Mucosa of descending colon (tissue), 3 donors: ENCODE measurements at regions not wholly inside any gene's neighbourhood (a gene's known extent, or its start where the extent isn't known, plus 50 kb on each side); places are given as distances from the start of the nearest gene placed in this dataset.
"Not testable (repeated sequence)": the region's sequence is repeated elsewhere in the genome, so short reads cannot be mapped to it uniquely, and the experiment has no call there.

Experiments used
- ATAC-seq: fragments of 200-7000 bp; cut with Tn5 transposase; one replicate; pipeline ENCODE4 v1.9.1; 2020; ENCODE audit warnings: mild to moderate bottlenecking, moderate library complexity
- DNase-seq, 3 donors: peaks; one replicate each; pipeline ENCODE4 v3.0.0-alpha.2; 2020
- H3K36me3 ChIP-seq: fragments of 200-600 bp; one replicate; pipeline ENCODE4 v1.8.0; 2021; ENCODE audit warnings: low read depth, mild to moderate bottlenecking
- H3K4me1 ChIP-seq: fragments of 200-600 bp; one replicate; pipeline ENCODE4 v1.8.0; 2021; ENCODE audit warnings: low read depth, mild to moderate bottlenecking
- H3K4me3 ChIP-seq: fragments of 200-600 bp; one replicate; pipeline ENCODE4 v1.8.0; 2021; ENCODE audit warnings: mild to moderate bottlenecking
- H3K9me3 ChIP-seq: fragments of 200-600 bp; one replicate; pipeline ENCODE4 v1.8.0; 2021; ENCODE audit warnings: mild to moderate bottlenecking
- intact Hi-C, 2 donors: fragments of 100-400 bp; cut with DNase I in 1 of 2; cut with micrococcal nuclease in 1 of 2; formaldehyde crosslinking; loops; one replicate each; pipeline versions ENCODE4 v1.11.0 to v1.11.1; 2022; cut with DNase I, micrococcal nuclease
- TF ChIP-seq, protein P1 (sequence below): fragments of 200-600 bp; IDR thresholded peaks from one replicate; pipeline ENCODE4 v1.8.0; 2022; ENCODE audit warnings: antibody characterized with exemption, mild to moderate bottlenecking
- donor health status: DM: no; HTN: no; CAD: no; lungs with moderate emphysema.
- donor health status: DM: no; HTN: no; CAD: no.
- donor health status: DM: no; HTN: yes; CAD: no.

DNA sequence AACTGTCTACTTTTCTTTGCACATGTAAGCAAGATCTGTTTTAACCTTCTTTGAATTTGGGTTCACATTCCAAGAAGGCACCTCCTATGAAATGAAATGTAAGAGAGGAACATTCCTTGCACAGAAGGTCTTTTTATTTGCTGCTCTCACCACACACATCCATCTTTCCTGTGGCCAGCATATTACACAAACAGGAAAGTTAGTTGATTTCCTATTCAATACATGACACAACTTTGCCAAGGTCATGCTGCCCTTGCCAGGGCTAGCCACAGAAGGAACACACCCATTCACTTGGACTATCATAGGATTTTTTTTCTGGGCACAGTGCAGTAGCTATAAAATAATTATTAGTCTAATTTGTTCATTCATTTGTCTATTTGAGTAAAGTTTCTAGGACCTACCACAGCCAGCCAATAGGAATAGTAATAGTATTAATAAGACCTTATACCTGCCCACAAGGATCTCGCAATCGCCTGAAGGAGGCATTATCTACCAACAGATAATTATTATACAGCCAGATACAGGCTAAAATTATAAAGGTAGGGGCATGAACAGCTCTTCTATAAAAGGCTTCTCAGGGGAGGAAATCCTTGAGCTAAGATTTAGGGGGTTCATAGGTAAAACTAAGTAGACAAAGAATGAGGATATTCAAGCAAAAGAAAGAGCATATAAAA, 78.1 kb upstream of the NREP start:
- H3K4me1 ChIP-seq, result no peaks in the 10 kb centered on the region
- no peaks in the 10 kb centered on the region for H3K9me3 ChIP-seq
- DNase-seq, result no peak
- H3K4me3 ChIP-seq, result no peak overlapping the region
- H3K36me3 ChIP-seq, result no peaks in the 10 kb centered on the region
- TF ChIP-seq, protein P1, sequence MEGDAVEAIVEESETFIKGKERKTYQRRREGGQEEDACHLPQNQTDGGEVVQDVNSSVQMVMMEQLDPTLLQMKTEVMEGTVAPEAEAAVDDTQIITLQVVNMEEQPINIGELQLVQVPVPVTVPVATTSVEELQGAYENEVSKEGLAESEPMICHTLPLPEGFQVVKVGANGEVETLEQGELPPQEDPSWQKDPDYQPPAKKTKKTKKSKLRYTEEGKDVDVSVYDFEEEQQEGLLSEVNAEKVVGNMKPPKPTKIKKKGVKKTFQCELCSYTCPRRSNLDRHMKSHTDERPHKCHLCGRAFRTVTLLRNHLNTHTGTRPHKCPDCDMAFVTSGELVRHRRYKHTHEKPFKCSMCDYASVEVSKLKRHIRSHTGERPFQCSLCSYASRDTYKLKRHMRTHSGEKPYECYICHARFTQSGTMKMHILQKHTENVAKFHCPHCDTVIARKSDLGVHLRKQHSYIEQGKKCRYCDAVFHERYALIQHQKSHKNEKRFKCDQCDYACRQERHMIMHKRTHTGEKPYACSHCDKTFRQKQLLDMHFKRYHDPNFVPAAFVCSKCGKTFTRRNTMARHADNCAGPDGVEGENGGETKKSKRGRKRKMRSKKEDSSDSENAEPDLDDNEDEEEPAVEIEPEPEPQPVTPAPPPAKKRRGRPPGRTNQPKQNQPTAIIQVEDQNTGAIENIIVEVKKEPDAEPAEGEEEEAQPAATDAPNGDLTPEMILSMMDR, result no peak
- intact Hi-C loops, result no loop called here
- ATAC-seq, result no peak

DNA sequence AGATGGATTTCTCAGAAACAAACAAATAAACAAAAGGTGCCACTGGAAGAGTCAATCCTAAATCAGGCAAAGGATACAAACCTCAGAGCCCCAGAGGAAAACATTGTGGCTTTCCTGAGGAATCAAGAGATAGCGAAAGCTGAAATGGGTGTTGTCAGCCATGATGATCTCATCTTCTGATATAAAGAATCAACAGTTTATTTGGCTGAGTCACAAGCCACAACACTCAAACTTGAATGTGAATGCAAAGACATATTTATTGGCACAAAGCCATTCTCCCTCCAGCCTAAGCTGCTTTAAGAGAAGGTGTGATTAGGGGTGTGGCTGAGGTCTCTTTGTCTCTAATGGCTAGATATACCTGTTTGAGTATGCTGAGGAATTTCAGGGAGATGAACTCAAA, 73.3 kb upstream of the NREP start:
- DNase-seq (no peak), ATAC-seq (no peak)
- H3K36me3 ChIP-seq, result no peaks in the 10 kb centered on the region
- intact Hi-C loops, result no loop called here
- no peaks in the 10 kb centered on the region for H3K4me1 ChIP-seq
- TF ChIP-seq, protein P1, result no peak
- H3K4me3 ChIP-seq, result no peak overlapping the region
- no peaks in the 10 kb centered on the region for H3K9me3 ChIP-seq

DNA sequence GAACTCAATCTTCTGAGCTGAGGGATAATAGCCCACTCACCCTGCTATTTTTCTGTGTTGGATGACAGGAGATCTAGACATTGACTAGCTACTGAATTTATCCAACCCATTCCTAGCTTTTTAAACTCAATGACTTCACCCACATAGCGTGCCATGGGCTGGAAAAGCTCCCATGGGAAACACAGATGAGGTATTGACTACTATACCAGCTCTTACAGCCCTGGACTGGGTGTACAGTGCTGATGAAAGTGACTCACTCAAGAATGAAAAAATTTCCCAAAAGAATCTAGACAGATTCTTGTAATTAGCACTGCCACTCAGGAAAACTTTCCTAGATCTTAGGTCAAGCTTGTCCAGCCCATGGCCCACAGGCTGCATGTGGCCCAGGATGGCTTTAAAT, 72.7 kb upstream of the NREP start:
- no peaks in the 10 kb centered on the region for H3K9me3 ChIP-seq
- H3K36me3 ChIP-seq, result no peaks in the 10 kb centered on the region
- intact Hi-C loops, result no loop called here
- TF ChIP-seq, protein P1, result no peak
- ATAC-seq (no peak), DNase-seq (no peak)
- H3K4me3 ChIP-seq, result no peak overlapping the region
- no peaks in the 10 kb centered on the region for H3K4me1 ChIP-seq

DNA sequence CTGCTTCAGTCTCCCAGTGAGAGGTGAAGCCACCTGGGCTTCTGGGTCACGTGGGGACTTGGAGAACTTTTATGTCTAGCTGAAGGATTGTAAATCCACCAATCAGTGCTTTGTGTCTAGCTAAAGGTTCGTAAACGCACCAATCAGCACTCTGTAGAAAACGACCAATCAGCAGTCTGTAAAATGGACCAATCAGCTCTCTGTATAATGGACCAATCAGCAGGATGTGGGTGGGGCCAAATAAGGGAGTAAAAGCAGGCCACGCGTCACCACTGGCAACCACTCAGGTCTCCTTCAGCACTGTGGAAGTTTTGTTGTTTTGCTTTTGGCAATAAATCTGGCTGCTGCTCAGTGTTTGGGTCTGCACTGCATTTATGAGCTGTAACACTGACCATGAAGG, 69.1 kb upstream of the NREP start:
- H3K4me3 ChIP-seq, result no peak overlapping the region
- H3K4me1 ChIP-seq, result no peaks in the 10 kb centered on the region
- H3K36me3 ChIP-seq, result no peaks in the 10 kb centered on the region
- ATAC-seq (no peak), DNase-seq (no peak)
- intact Hi-C loops, result no loop called here
- TF ChIP-seq, protein P1, result no peak
- no peaks in the 10 kb centered on the region for H3K9me3 ChIP-seq

DNA sequence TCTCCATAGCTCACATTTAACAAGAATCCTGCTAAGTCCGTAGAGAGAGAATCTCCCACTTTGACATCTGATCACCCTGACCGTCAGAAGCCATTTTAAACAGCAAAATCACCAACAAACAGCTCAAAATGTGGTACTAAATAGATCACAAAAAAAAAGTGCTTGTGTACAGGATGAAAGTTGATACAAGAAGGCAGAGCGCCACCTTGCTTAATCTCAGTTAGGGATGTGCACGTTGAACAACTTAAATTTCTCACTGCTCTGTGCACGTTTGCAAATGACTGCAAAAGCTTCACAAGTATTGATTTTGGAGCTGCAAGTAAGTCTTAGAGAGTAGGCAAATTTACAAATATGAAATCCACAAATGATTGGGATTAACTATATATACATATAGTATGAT, 63.1 kb upstream of the NREP start:
- intact Hi-C loops, result no loop called here
- TF ChIP-seq, protein P1, result no peak

DNA sequence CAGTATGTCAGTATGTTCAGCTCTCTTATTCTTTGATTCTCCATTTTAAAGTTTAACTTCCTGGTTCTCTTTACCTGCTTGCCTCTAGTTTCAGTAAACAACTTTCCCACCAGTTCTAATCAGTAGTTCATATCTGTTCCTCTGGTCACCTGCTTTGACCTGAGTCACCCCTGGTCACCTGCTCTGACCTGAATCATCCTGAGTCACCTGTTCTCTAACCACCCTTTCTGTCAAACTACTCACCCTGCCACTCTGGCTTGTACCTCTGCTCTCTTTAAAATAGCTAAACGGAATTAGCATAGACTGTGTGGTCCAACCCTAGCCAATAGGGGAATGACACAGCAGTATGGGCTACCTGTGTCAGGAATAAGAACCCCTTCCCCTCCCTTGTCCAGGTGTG, 62.0 kb upstream of the NREP start:
- H3K9me3 ChIP-seq, H3K4me1 ChIP-seq, DNase-seq, intact Hi-C loops, ATAC-seq, H3K4me3 ChIP-seq, H3K36me3 ChIP-seq: not testable (repeated sequence)

More for the DNA sequence above, 63.1 kb upstream of the NREP start:
- no peaks in the 10 kb centered on the region for H3K4me1 ChIP-seq
- peak in 1 of 3 donors; percentile 23 for DNase-seq
- ATAC-seq, result no peak
- no peaks in the 10 kb centered on the region for H3K36me3 ChIP-seq
- H3K4me3 ChIP-seq, result no peak overlapping the region
- H3K9me3 ChIP-seq, result peaks cover 4% of the 10 kb centered on the region
